Endodermal cell (in vitro differentiated cells): ENCODE measurements at regions not wholly inside any gene's neighbourhood (a gene's known extent, or its start where the extent isn't known, plus 50 kb on each side); places are given as distances from the start of the nearest gene placed in this dataset.

Experiments used
- DNase-seq: peaks from one replicate; pipeline ENCODE4 v3.0.0-alpha.2; 2017
- H3K27ac ChIP-seq: 2 replicates; pipeline ENCODE4 v1.5.1; 2013; ENCODE audit warnings: mild to moderate bottlenecking, low read depth, low read length, moderate library complexity
- H3K27me3 ChIP-seq: 2 replicates; pipeline ENCODE4 v1.6.1; 2013; ENCODE audit warnings: mild to moderate bottlenecking, low read length, moderate library complexity; ENCODE audit not compliant: insufficient read depth, control insufficient read depth, poor library complexity, severe bottlenecking
- H3K36me3 ChIP-seq: 2 replicates; pipeline ENCODE4 v1.7.0; 2013; ENCODE audit warnings: mild to moderate bottlenecking, low read length, moderate library complexity; ENCODE audit not compliant: control insufficient read depth, insufficient read depth
- H3K4me1 ChIP-seq: one replicate; pipeline ENCODE4 v1.7.0; 2013; ENCODE audit warnings: low read length; ENCODE audit not compliant: control insufficient read depth, insufficient read depth
- H3K4me3 ChIP-seq: 2 replicates; pipeline ENCODE4 v1.5.1; 2013; ENCODE audit warnings: mild to moderate bottlenecking, low read length, moderate library complexity
- H3K9ac ChIP-seq: 2 replicates; pipeline ENCODE4 v1.6.1; 2013; ENCODE audit warnings: mild to moderate bottlenecking, low read length, moderate library complexity; ENCODE audit not compliant: poor library complexity, severe bottlenecking; ENCODE audit errors: extremely low read depth
- H3K9me3 ChIP-seq: 2 replicates; pipeline ENCODE4 v1.6.1; 2013; ENCODE audit warnings: mild to moderate bottlenecking, low read length, moderate library complexity; ENCODE audit not compliant: control insufficient read depth
- H3K27ac Mint-ChIP-seq: 2 replicates; pipeline ENCODE4 v1.8.0; 2020; ENCODE audit warnings: mixed read lengths
- H3K27me3 Mint-ChIP-seq: 2 replicates; pipeline ENCODE4 v1.8.0; 2021; ENCODE audit warnings: mild to moderate bottlenecking, mixed read lengths; ENCODE audit not compliant: insufficient read depth
- H3K36me3 Mint-ChIP-seq: 2 replicates; pipeline ENCODE4 v1.8.0; 2020; ENCODE audit warnings: low read depth, mixed read lengths
- H3K4me1 Mint-ChIP-seq: 2 replicates; pipeline ENCODE4 v1.8.0; 2020; ENCODE audit warnings: mixed read lengths
- H3K4me3 Mint-ChIP-seq: 2 replicates; pipeline ENCODE4 v1.8.0; 2020; ENCODE audit warnings: mild to moderate bottlenecking, moderate library complexity, mixed read lengths
- H3K9me3 Mint-ChIP-seq: 2 replicates; pipeline ENCODE4 v1.8.0; 2020; ENCODE audit warnings: mild to moderate bottlenecking, mixed read lengths
- CTCF ChIP-seq: fragments of 200-600 bp; sonication (generic); conservative IDR thresholded peaks from 2 replicates; pipeline ENCODE4 v1.5.0; 2021; ENCODE audit warnings: antibody characterized with exemption, mild to moderate bottlenecking
- WGBS, 2 experiments: methylation state at CpG; one replicate each; pipeline versions ENCODE4 v1.1.5 to v1.1.7; 2013; ENCODE audit warnings: missing lambda C conversion rate in 2 of 2, mixed read lengths in 1 of 2; ENCODE audit not compliant: insufficient coverage in 1 of 2, insufficient read length in 1 of 2; 5-methylcytosine and 5-hydroxymethylcytosine counted together

- peaks cover 4% of the 10 kb centered on the region for H3K4me1 Mint-ChIP-seq
These were observed 115.4 kb downstream of the EFNB1 start for GRCh38 chrX:68944211-68944610.

GRCh38 chrX:68942840-68943239 is 114.0 kb downstream of the EFNB1 start:
- Histone ChIP-seq H3K4me1 (no peaks in the 10 kb centered on the region), H3K4me3 (no peak overlapping the region), H3K36me3 (no peaks in the 10 kb centered on the region), H3K9me3 (no peaks in the 10 kb centered on the region), H3K9ac (no peak overlapping the region), H3K27me3 (no peaks in the 10 kb centered on the region), H3K27ac (no peak overlapping the region)
- H3K27ac Mint-ChIP-seq, result no peak overlapping the region
- H3K4me1 Mint-ChIP-seq, result peaks cover 4% of the 10 kb centered on the region
- TF ChIP-seq CTCF, result no peak
- H3K27me3 Mint-ChIP-seq, result no peaks in the 10 kb centered on the region
- no peak overlapping the region for H3K4me3 Mint-ChIP-seq
- H3K9me3 Mint-ChIP-seq, result peaks cover 63% of the 10 kb centered on the region
- no peaks in the 10 kb centered on the region for H3K36me3 Mint-ChIP-seq
- WGBS, 2 experiments, result 96% methylated on average over 2 of the region's 2 CpGs; no CpG with 5 or more reads in 1 of the 2 experiments
- DNase-seq, result peak; percentile 17

More at GRCh38 chrX:68944211-68944610, 115.4 kb downstream of the EFNB1 start:
- peaks cover 68% of the 10 kb centered on the region for H3K9me3 Mint-ChIP-seq
- Histone ChIP-seq H3K9me3 (no peaks in the 10 kb centered on the region), H3K4me1 (no peaks in the 10 kb centered on the region), H3K9ac (no peak overlapping the region), H3K36me3 (no peaks in the 10 kb centered on the region), H3K27me3 (no peaks in the 10 kb centered on the region), H3K4me3 (no peak overlapping the region), H3K27ac (no peak overlapping the region)
- H3K27ac Mint-ChIP-seq, result no peak overlapping the region
- no peaks in the 10 kb centered on the region for H3K27me3 Mint-ChIP-seq
- TF ChIP-seq CTCF, result no peak
- no peaks in the 10 kb centered on the region for H3K36me3 Mint-ChIP-seq
- WGBS, 2 experiments, result 100% methylated on average over 2 of the region's 2 CpGs; no CpG with 5 or more reads in 1 of the 2 experiments
- peak; percentile 20 for DNase-seq
- H3K4me3 Mint-ChIP-seq, result no peak overlapping the region

GRCh38 chrX:68942104-68942503 is 113.3 kb downstream of the EFNB1 start:
- 90% methylated on average over 6 of the region's 6 CpGs; no CpG with 5 or more reads in 1 of the 2 experiments for WGBS, 2 experiments
- peaks cover 4% of the 10 kb centered on the region for H3K4me1 Mint-ChIP-seq
- Histone ChIP-seq H3K9ac (no peak overlapping the region), H3K36me3 (no peaks in the 10 kb centered on the region), H3K4me3 (no peak overlapping the region), H3K9me3 (no peaks in the 10 kb centered on the region), H3K4me1 (no peaks in the 10 kb centered on the region), H3K27ac (no peak overlapping the region), H3K27me3 (no peaks in the 10 kb centered on the region)
- H3K4me3 Mint-ChIP-seq, result no peak overlapping the region
- peak; percentile 22 for DNase-seq
- no peaks in the 10 kb centered on the region for H3K27me3 Mint-ChIP-seq
- peaks cover 57% of the 10 kb centered on the region for H3K9me3 Mint-ChIP-seq
- H3K36me3 Mint-ChIP-seq, result no peaks in the 10 kb centered on the region
- no peak overlapping the region for H3K27ac Mint-ChIP-seq
- no peak for TF ChIP-seq CTCF
